ENCODE measurements at regions not wholly inside any gene's neighbourhood (a gene's known extent, or its start where the extent isn't known, plus 50 kb on each side); places are given as distances from the start of the nearest gene placed in this dataset.
"Not testable (repeated sequence)": the region's sequence is repeated elsewhere in the genome, so short reads cannot be mapped to it uniquely, and the experiment has no call there.

DNA sequence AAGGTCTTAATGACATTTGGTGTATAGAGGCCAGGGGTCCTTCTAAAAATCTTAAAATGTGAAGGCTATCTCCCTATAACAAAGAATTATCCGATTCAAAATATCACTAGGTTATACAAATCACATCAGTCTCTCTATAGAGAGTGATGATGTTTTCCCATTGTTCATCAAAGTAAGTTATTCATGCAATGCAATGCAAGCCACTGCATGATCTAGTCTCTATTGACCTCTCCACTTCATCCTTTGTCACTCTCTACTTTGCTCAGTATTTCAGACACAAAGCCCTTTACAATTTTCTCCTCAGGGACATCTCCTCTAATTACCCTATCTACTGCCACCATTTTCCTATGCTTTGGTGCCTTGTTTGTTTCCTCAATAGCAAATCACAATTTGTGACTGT lies 628.0 kb downstream of the HTR1B start:
- Histone ChIP-seq H3K4me3 (IDR thresholded peaks at IDR 0.05; ENCODE audit: insufficient read depth, low read depth, low read length) (no peak overlapping the region), H2AFZ (ENCODE audit: low read depth) (no peak overlapping the region), H3K27ac (no peak overlapping the region), H3K9ac (no peak overlapping the region), H3K4me1 (ENCODE audit: low read depth, poor library complexity, severe bottlenecking) (no peaks in the 10 kb centered on the region), H3K27me3 (ENCODE audit: insufficient read depth, low read depth) (no peaks in the 10 kb centered on the region), H3K36me3 (ENCODE audit: insufficient read depth) (no peaks in the 10 kb centered on the region), H3K79me2 (ENCODE audit: insufficient read depth, low read depth) (no peaks in the 10 kb centered on the region), H3K4me2 (no peak overlapping the region), H4K20me1 (ENCODE audit: insufficient read depth) (no peaks in the 10 kb centered on the region)
- TF ChIP-seq, protein P1, sequence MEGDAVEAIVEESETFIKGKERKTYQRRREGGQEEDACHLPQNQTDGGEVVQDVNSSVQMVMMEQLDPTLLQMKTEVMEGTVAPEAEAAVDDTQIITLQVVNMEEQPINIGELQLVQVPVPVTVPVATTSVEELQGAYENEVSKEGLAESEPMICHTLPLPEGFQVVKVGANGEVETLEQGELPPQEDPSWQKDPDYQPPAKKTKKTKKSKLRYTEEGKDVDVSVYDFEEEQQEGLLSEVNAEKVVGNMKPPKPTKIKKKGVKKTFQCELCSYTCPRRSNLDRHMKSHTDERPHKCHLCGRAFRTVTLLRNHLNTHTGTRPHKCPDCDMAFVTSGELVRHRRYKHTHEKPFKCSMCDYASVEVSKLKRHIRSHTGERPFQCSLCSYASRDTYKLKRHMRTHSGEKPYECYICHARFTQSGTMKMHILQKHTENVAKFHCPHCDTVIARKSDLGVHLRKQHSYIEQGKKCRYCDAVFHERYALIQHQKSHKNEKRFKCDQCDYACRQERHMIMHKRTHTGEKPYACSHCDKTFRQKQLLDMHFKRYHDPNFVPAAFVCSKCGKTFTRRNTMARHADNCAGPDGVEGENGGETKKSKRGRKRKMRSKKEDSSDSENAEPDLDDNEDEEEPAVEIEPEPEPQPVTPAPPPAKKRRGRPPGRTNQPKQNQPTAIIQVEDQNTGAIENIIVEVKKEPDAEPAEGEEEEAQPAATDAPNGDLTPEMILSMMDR (conservative IDR thresholded peaks at IDR 0.05; ENCODE audit: low read depth, low read length), result no peak

- Histone ChIP-seq H3K9ac (no peak overlapping the region), H4K20me1 (ENCODE audit: insufficient read depth) (no peaks in the 10 kb centered on the region), H3K4me2 (no peak overlapping the region), H3K4me3 (IDR thresholded peaks at IDR 0.05; ENCODE audit: insufficient read depth, low read depth, low read length) (no peak overlapping the region), H3K4me1 (ENCODE audit: low read depth, poor library complexity, severe bottlenecking) (no peaks in the 10 kb centered on the region), H3K27me3 (ENCODE audit: insufficient read depth, low read depth) (no peaks in the 10 kb centered on the region), H3K36me3 (ENCODE audit: insufficient read depth) (no peaks in the 10 kb centered on the region), H3K27ac (no peak overlapping the region), H2AFZ (ENCODE audit: low read depth) (no peak overlapping the region), H3K79me2 (ENCODE audit: insufficient read depth, low read depth) (no peaks in the 10 kb centered on the region)
- TF ChIP-seq, protein P1 (conservative IDR thresholded peaks at IDR 0.05; ENCODE audit: low read depth, low read length), result no peak
Measured at GRCh38 chr6:76834399-76834798, 628.9 kb downstream of the HTR1B start.

- Histone ChIP-seq H3K27ac (no peak overlapping the region), H3K4me3 (IDR thresholded peaks at IDR 0.05; ENCODE audit: insufficient read depth, low read depth, low read length) (no peak overlapping the region), H3K9ac (no peak overlapping the region), H3K4me2 (no peak overlapping the region), H3K79me2 (ENCODE audit: insufficient read depth, low read depth) (no peaks in the 10 kb centered on the region), H3K27me3 (ENCODE audit: insufficient read depth, low read depth) (no peaks in the 10 kb centered on the region), H4K20me1 (ENCODE audit: insufficient read depth) (no peaks in the 10 kb centered on the region), H3K36me3 (ENCODE audit: insufficient read depth) (no peaks in the 10 kb centered on the region), H2AFZ (ENCODE audit: low read depth) (no peak overlapping the region), H3K4me1 (ENCODE audit: low read depth, poor library complexity, severe bottlenecking) (no peaks in the 10 kb centered on the region)
- TF ChIP-seq, protein P1 (conservative IDR thresholded peaks at IDR 0.05; ENCODE audit: low read depth, low read length), result no peak
Measured at GRCh38 chr6:76831299-76831698, 632.0 kb downstream of the HTR1B start.

DNA sequence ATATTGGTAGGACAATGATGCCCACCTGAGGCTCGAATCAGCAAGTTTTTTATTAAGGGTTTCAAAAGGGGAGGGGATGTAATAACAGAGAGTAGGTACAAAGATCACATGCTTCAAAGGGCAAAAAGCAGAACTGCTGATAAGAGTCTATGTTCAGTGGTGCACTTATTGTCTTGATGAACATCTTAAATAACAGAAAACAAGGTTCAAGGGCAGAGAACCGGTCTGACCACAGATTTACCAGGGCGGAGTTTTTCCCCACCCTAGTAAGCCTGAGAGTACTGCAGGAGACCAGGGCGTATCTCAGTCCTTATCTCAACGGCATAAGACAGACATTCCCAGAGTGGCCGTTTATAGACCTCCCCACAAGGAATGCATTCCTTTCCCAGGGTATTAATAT lies 639.7 kb downstream of the HTR1B start:
- not testable (repeated sequence) for H3K27me3 ChIP-seq (ENCODE audit: insufficient read depth, low read depth); H3K79me2 ChIP-seq (ENCODE audit: insufficient read depth, low read depth); H2AFZ ChIP-seq (ENCODE audit: low read depth); H3K27ac ChIP-seq; H4K20me1 ChIP-seq (ENCODE audit: insufficient read depth); H3K4me2 ChIP-seq; H3K4me1 ChIP-seq (ENCODE audit: low read depth, poor library complexity, severe bottlenecking); H3K4me3 ChIP-seq (IDR thresholded peaks at IDR 0.05; ENCODE audit: insufficient read depth, low read depth, low read length); H3K36me3 ChIP-seq (ENCODE audit: insufficient read depth); H3K9ac ChIP-seq

GRCh38 chr6:76818451-76818850 lies 644.8 kb downstream of the HTR1B start:
- no peaks in the 10 kb centered on the region for H4K20me1 ChIP-seq (ENCODE audit: insufficient read depth)
- no peaks in the 10 kb centered on the region for H3K36me3 ChIP-seq (ENCODE audit: insufficient read depth)
- no peaks in the 10 kb centered on the region for H3K4me1 ChIP-seq (ENCODE audit: low read depth, poor library complexity, severe bottlenecking)
- H3K27ac ChIP-seq, result no peak overlapping the region
- H3K79me2 ChIP-seq (ENCODE audit: insufficient read depth, low read depth), result no peaks in the 10 kb centered on the region
- H3K27me3 ChIP-seq (ENCODE audit: insufficient read depth, low read depth), result no peaks in the 10 kb centered on the region
- no peak overlapping the region for H3K9ac ChIP-seq
- H2AFZ ChIP-seq (ENCODE audit: low read depth), result no peak overlapping the region
- no peak overlapping the region for H3K4me2 ChIP-seq
- TF ChIP-seq, protein P1 (conservative IDR thresholded peaks at IDR 0.05; ENCODE audit: low read depth, low read length), result no peak
- no peak overlapping the region for H3K4me3 ChIP-seq (IDR thresholded peaks at IDR 0.05; ENCODE audit: insufficient read depth, low read depth, low read length)
